GM21723 (cell line): ENCODE measurements at regions not wholly inside any gene's neighbourhood (a gene's known extent, or its start where the extent isn't known, plus 50 kb on each side); places are given as distances from the start of the nearest gene placed in this dataset.
"Not testable (repeated sequence)": the region's sequence is repeated elsewhere in the genome, so short reads cannot be mapped to it uniquely, and the experiment has no call there.

Experiments
- ATAC-seq: cut with Tn5 transposase; IDR thresholded peaks from one replicate; pipeline ENCODE4 v1.9.1; 2021; ENCODE audit warnings: mild to moderate bottlenecking, moderate library complexity; ENCODE audit not compliant: unreplicated experiment

GRCh38 chr14:37888234-37888633 lies 292.8 kb downstream of the TTC6 start:
- no peak for ATAC-seq

- no peak for ATAC-seq
These were observed 293.7 kb downstream of the TTC6 start for GRCh38 chr14:37889087-37889486.

- no peak for ATAC-seq
These were observed 294.7 kb downstream of the TTC6 start for GRCh38 chr14:37890095-37890494.

GRCh38 chr14:37891500-37891899 lies 296.1 kb downstream of the TTC6 start:
- ATAC-seq, result not testable (repeated sequence)

- ATAC-seq, result no peak
These were observed 299.0 kb downstream of the TTC6 start for GRCh38 chr14:37894463-37894862.

- ATAC-seq, result no peak
These were observed 303.9 kb downstream of the TTC6 start for GRCh38 chr14:37899365-37899764.

- no peak for ATAC-seq
These were observed 305.1 kb downstream of the TTC6 start for GRCh38 chr14:37900561-37900960.

GRCh38 chr14:37901978-37902377 lies 305.7 kb upstream of the SSTR1 start:
- ATAC-seq, result no peak

- ATAC-seq, result no peak
These were observed 304.1 kb upstream of the SSTR1 start for GRCh38 chr14:37903343-37904191.

GRCh38 chr14:37924622-37925021 lies 283.1 kb upstream of the SSTR1 start:
- no peak for ATAC-seq

GRCh38 chr14:37932008-37932407 lies 275.7 kb upstream of the SSTR1 start:
- no peak for ATAC-seq

GRCh38 chr14:37932481-37932880 lies 275.2 kb upstream of the SSTR1 start:
- ATAC-seq, result no peak

- no peak for ATAC-seq
These were observed 270.7 kb upstream of the SSTR1 start for GRCh38 chr14:37936971-37937370.

GRCh38 chr14:37939442-37940028 lies 268.2 kb upstream of the SSTR1 start:
- no peak for ATAC-seq

- ATAC-seq, result no peak
These were observed 261.7 kb upstream of the SSTR1 start for GRCh38 chr14:37945959-37946358.

GRCh38 chr14:37946819-37947218 lies 260.9 kb upstream of the SSTR1 start:
- ATAC-seq, result no peak

- ATAC-seq, result no peak
These were observed 259.4 kb upstream of the SSTR1 start for GRCh38 chr14:37948266-37948665.

- ATAC-seq, result no peak
These were observed 239.0 kb upstream of the SSTR1 start for GRCh38 chr14:37968664-37969240.

GRCh38 chr14:37969511-37969979 lies 238.2 kb upstream of the SSTR1 start:
- ATAC-seq, result no peak

GRCh38 chr14:37970696-37971095 lies 237.0 kb upstream of the SSTR1 start:
- ATAC-seq, result no peak

GRCh38 chr14:37972941-37973887 lies 234.5 kb upstream of the SSTR1 start:
- no peak for ATAC-seq
